ENCODE measurements at regions not wholly inside any gene's neighbourhood (a gene's known extent, or its start where the extent isn't known, plus 50 kb on each side); places are given as distances from the start of the nearest gene placed in this dataset.

GRCh38 chr5:23631302-23632045 lies 124.1 kb downstream of the PRDM9 start:
- no peak for TF ChIP-seq MYC (IDR thresholded peaks at IDR 0.05; ENCODE audit: low read depth, low read length)
- TF ChIP-seq CTCF (IDR thresholded peaks at IDR 0.05; ENCODE audit: low read depth, low read length), result no peak
- no peak for TF ChIP-seq POLR2A (IDR thresholded peaks at IDR 0.05; ENCODE audit: extremely low read depth, insufficient read length)
- no peak for TF ChIP-seq MAX (IDR thresholded peaks at IDR 0.05; ENCODE audit: low read depth, low read length)
